GM18868 (cell line): ENCODE measurements at regions not wholly inside any gene's neighbourhood (a gene's known extent, or its start where the extent isn't known, plus 50 kb on each side); places are given as distances from the start of the nearest gene placed in this dataset.

Experiments
- ATAC-seq: cut with Tn5 transposase; IDR thresholded peaks from one replicate; pipeline ENCODE4 v1.9.1; 2021; ENCODE audit warnings: mild to moderate bottlenecking, moderate library complexity; ENCODE audit not compliant: unreplicated experiment

DNA sequence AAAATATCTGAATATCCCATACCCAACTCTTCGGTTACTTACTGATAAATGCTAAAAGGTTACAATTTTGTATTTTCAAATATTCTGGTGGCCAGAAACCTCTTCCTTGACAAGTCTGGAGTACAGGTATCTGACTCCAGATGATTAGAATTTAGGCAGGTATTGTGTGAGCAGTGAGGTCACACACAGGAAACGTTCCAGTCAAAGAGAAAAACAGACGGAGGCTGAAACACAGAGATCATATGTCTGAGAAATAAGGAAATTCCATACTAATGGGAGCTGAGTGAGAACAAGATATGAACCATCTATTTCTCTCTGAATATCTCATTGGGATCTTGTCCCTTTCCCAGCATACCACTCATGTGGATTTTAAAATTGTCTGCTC is 89.4 kb upstream of the IGLL5 start:
- no peak for ATAC-seq

- ATAC-seq = no peak
These were observed 88.9 kb upstream of the IGLL5 start for GRCh38 chr22:22798716-22799115.

DNA sequence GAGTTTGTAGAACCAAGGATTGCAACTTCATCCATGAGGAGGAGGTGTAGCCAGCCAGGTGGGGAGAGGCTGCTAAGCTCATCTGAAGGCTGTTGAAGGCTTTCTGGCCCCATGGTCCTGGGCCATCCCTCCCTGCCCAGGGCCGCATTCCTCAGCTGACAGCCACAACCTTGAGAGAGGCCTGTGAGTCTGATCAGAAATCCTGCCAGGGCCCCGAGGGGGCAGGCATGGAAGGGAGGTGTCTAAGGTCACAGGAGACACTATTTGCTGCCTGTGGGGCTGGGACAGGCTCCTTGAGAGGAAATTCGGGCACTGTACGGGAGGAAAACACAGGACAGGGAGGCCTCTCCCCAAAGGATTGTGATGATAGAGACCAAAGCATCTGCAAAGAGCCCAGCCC is 88.1 kb upstream of the IGLL5 start:
- ATAC-seq = no peak

GRCh38 chr22:22800716-22801115 is 86.9 kb upstream of the IGLL5 start:
- ATAC-seq = no peak

DNA sequence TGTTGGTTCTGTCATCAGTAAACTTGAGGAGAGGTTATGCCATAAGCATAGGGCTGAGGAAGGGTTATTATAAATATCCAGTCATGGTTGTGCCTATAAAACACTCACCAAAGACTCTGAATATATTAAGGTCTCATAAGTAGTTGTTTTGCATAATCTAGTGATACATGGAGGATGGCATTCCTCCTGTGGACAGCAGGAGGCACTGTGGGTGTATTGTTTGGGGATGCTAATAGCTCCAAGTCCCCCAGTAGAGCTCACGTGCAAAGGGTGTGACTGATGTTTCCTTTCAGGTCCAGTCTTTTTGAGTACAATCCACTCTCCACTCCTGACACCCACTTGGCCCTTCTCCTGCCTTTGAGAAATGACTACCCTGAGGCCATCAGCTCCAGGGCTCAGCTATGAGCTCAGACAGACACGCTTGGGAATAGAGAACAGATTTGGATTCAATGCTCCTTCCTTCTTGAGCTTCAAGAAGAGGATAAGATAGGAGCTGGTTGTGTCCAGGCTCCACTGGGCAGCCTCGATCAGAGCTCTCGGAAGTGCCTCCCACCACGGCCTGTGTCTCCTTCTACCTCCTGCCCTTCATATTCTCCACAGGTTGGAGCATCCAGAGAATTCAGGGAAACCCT is 85.2 kb upstream of the IGLL5 start:
- ATAC-seq = no peak

DNA sequence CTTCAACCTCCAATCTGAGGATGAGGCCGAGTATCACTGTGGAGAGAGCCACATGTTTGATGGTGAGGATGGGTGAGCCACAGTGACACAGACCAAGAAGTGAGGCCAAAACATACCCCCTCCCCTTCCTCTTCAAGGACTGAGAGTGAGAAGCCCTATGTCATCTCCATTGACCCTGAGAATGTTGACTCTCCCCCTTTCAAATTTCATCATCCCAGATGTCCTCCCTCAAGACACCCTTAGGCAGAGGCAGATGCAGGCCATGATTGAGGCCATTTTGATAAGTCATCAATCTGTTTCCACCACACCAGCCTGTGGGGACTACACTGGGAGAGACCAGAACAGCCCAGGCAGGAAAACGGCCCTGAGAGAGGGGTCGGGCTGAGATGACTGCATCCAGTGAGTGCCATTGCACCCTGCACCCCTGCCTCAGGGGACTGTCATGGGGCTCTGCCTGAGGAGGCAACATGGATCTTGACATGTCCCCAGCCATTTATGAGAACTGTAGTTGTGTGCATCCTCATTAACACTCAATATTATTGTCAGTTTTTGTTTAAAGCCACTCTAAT is 84.2 kb upstream of the IGLL5 start:
- ATAC-seq = no peak

GRCh38 chr22:22810018-22810427 is 77.6 kb upstream of the IGLL5 start:
- ATAC-seq = no peak

DNA sequence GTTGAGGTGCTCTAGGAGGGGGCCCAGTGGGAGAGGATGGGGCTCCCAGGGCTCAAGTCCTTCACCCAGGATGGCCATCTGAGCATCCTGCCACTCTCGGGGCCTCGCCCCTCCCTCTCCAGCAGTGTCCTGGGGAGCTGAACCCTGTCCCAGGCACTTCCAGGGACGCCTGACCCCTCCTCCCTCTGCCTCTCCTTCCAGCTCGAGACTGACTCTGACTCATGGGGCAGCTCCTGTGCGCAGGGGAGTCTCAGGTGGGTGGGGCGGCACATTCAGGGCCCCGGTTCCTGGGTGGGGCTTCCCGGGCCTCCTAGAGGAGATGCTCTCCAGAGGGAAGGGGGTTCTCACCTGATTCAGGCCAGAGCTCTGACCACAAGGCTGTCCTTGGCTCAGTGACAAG is 77.1 kb upstream of the IGLL5 start:
- ATAC-seq = no peak

DNA sequence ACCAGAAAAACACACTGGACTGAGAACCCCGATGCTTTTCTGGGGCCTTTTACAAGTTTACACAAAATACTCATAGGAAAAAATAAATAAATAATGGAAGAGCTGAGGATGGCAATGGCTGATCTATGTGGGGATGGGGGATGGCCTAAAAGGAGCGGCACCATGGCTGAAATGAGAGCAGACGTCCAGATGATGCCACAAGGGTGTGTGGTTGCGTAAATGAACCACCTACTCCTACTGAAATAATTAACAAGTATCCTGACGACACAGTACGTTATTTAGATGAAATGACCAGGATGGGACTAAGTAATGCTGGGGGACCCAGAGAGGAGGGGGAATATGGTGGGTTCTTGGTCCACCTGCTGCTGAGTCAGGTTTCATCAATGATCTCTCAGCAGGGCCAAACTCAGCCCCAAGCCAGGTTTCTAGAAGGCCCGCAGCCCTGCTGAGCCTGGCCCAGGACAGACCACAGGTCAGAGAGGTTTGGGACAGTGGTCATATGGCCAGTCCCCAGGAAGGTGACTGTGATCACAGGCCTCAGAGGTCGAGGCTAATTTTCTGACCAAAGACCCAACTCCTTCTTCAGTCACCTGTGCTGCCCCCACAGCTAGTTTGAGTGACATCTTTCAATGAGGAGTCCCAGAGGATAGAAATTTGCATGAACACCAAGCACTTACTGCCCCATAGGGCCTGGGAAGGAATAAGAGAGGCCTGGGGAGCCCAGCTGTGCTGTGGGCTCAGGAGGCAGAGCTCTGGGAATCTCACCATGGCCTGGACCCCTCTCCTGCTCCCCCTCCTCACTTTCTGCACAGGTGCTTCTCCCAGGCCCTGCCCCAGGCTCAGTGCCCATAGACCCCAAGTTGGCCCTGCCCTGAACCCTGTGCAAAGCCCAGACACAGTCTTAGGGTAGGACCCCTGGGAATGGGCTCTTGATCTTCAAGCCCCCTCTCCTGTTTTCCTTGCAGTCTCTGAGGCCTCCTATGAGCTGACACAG is 76.3 kb upstream of the IGLL5 start:
- ATAC-seq = no peak

GRCh38 chr22:22812031-22812905 is 75.3 kb upstream of the IGLL5 start:
- ATAC-seq = no peak

- no peak for ATAC-seq
These were observed 74.2 kb upstream of the IGLL5 start for GRCh38 chr22:22813126-22814075.

GRCh38 chr22:22814666-22815396 is 72.8 kb upstream of the IGLL5 start:
- no peak for ATAC-seq

- no peak for ATAC-seq
These were observed 72.0 kb upstream of the IGLL5 start for GRCh38 chr22:22815397-22816170.

DNA sequence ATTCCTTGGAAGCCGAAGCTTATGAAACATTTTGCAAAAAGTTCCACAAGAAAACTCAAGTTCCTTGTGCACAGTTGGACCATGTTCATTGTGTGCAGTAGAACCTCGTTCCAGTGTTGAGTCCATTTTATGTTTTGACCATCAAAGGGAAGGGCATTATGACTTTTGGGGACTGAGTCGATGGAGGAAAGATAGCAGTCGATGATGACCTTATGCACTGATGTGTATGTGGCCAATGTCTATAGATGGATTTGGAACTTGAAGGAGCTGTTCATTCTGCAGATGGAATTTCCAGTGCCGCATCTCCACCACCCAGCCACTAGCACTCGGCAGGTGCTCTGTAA is 71.5 kb upstream of the IGLL5 start:
- no peak for ATAC-seq

DNA sequence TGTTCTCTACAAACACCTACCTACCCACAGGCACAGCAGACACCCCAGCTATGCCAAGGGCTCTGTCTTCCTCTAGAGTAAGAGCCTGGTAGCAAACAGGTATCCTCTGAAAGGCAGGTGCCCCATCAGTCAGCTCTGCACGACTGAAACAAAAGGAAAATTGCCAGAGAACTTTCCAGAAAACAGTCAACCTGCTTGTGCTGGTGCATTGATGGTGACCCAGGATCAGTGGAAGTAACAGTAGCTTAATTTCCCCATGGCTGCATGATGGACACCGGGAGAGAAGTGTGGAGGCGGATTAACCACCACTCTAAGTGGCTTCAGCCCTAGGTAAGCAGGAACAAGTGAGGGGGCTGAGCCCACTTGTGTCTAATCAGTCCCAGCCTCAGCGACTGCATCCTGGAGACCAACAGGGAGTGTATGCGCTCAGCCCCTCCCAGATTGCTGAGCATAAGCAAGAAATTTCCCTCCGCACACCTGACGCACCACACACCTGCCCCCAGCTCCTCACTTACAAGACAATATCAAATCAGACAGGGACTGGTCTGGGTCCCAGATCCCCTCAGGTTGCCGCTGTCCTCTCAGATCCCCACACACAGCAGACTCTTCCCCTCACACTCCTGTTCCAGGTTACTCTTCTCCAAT is 70.7 kb upstream of the IGLL5 start:
- ATAC-seq = no peak

GRCh38 chr22:22817468-22818201 is 70.0 kb upstream of the IGLL5 start:
- ATAC-seq = no peak

DNA sequence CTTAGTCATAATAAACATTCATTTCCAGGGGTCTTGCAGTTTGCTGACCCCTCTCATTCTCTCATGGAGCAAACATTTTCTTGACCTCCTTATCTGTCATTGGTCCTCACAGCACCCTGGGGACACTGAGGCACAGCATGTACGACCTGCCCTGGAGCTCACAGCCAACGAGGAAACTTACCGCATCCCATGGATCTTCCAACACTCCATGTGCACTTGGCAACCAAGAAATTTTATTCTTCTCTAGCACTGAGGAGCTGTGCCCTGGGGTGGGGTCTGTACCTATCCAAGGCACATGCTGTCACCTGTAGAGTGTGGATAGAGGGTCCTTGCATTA is 69.4 kb upstream of the IGLL5 start:
- no peak for ATAC-seq
